ENCODE measurements at regions not wholly inside any gene's neighbourhood (a gene's known extent, or its start where the extent isn't known, plus 50 kb on each side); places are given as distances from the start of the nearest gene placed in this dataset.
"Not testable (repeated sequence)": the region's sequence is repeated elsewhere in the genome, so short reads cannot be mapped to it uniquely, and the experiment has no call there.

DNA sequence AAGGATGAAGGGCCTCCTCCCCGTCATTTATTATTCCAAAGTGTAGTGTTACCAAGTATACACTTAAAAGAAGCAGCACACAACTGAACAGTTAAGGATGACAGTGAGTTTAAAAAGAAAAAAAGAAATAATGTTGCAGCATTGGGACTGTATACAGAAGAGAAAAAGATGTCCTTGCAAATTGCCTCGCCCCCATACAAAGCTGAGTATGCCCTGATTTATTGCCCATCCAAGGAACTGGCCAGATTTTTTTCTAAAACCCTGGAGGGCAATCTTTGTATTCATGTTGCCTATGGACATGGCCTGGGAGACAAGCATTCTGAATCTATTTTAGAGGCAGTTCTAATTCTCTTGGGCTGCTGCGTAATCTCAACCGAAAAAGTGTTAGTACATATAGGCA is 182.7 kb upstream of the NR4A3 start:
- TF ChIP-seq, protein P1, sequence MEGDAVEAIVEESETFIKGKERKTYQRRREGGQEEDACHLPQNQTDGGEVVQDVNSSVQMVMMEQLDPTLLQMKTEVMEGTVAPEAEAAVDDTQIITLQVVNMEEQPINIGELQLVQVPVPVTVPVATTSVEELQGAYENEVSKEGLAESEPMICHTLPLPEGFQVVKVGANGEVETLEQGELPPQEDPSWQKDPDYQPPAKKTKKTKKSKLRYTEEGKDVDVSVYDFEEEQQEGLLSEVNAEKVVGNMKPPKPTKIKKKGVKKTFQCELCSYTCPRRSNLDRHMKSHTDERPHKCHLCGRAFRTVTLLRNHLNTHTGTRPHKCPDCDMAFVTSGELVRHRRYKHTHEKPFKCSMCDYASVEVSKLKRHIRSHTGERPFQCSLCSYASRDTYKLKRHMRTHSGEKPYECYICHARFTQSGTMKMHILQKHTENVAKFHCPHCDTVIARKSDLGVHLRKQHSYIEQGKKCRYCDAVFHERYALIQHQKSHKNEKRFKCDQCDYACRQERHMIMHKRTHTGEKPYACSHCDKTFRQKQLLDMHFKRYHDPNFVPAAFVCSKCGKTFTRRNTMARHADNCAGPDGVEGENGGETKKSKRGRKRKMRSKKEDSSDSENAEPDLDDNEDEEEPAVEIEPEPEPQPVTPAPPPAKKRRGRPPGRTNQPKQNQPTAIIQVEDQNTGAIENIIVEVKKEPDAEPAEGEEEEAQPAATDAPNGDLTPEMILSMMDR (conservative IDR thresholded peaks at IDR 0.05; ENCODE audit: low read length), result no peak
- H3K4me3 ChIP-seq (ENCODE audit: low read length), result no peak overlapping the region
- no peak for DNase-seq (ENCODE audit: low read depth)

GRCh38 chr9:99647604-99648003 is 174.1 kb upstream of the NR4A3 start:
- no peak overlapping the region for H3K4me3 ChIP-seq (ENCODE audit: low read length)
- TF ChIP-seq, protein P1 (conservative IDR thresholded peaks at IDR 0.05; ENCODE audit: low read length), result no peak
- no peak for DNase-seq (ENCODE audit: low read depth)

DNA sequence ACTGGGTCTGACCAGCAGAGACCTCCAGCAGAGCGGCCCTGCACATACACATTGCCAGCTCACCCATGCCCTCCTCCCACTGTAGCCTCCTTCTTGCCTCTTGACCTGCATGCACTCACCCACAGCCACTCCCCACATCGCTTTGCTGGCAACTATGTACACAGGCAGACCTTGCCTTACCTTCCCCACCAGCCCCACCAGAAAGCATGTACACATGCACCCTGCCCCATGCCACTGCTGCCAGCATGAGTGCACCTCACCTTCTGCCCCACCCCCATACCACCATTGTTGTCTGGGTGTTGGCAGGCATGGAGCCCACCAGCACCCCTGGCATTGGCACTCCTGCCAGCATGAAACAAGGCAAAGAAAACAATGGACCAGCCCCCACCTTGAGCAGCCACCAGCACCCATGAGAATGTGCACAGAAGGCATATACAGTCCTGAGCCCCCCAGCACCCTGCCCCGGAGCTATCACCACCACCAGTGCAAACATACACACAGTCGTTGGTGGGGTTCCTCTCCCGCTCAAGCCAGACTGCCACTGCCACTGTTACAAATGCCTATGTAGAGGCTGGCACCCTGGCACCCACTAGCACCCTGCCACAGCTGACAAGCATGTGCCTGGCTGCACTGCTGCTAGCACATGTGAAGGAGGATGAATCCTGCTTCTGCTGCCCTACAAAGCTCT is 171.4 kb upstream of the NR4A3 start:
- H3K4me3 ChIP-seq (ENCODE audit: low read length), result no peak overlapping the region
- no peak for DNase-seq (ENCODE audit: low read depth)
- TF ChIP-seq, protein P1 (conservative IDR thresholded peaks at IDR 0.05; ENCODE audit: low read length), result no peak

- no peak overlapping the region for H3K4me3 ChIP-seq (ENCODE audit: low read length)
- TF ChIP-seq, protein P1 (conservative IDR thresholded peaks at IDR 0.05; ENCODE audit: low read length), result no peak
- DNase-seq (ENCODE audit: low read depth), result no peak
Observed at GRCh38 chr9:99660191-99660636, 161.5 kb upstream of the NR4A3 start.

DNA sequence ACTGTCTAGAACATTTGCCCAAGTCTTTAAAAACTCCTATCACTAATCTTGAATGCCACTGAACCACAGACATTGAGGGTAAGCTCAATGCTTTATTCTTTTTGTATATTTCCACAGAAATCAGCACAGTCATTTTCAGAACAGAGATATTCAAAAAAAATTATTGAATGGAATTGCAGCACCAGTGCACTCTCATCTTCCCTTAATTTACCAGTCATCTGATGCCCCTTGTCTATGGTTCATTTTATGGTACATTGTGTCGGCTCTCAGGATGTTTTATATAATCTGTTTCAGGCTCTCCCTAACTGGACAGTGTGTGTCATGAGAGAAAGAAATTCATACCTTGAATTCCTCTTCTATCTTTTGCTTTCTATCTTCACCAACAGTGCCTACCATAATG is 158.4 kb upstream of the NR4A3 start:
- no peak for DNase-seq (ENCODE audit: low read depth)
- TF ChIP-seq, protein P1 (conservative IDR thresholded peaks at IDR 0.05; ENCODE audit: low read length), result no peak
- H3K4me3 ChIP-seq (ENCODE audit: low read length), result no peak overlapping the region

DNA sequence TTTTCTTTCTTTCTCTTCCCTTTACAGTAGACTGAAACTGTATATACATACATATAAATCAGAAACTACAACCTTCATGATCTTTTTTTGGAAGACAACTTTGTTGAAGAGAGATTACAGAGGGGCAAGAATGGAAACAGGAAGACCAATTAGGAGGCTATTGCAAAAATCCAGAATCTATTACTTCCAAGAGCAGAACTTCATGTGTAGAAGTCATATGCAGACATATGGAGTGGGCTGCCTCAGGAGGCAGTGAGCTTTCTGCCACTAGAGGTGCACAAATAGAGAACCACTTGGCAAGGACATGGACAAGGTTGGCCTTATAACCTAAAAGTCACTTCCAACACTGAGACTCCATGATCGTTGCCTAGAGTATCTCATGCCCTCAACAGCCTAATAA is 157.8 kb upstream of the NR4A3 start:
- TF ChIP-seq, protein P1 (conservative IDR thresholded peaks at IDR 0.05; ENCODE audit: low read length), result no peak
- no peak overlapping the region for H3K4me3 ChIP-seq (ENCODE audit: low read length)
- no peak for DNase-seq (ENCODE audit: low read depth)

GRCh38 chr9:99666571-99666970 is 155.1 kb upstream of the NR4A3 start:
- TF ChIP-seq, protein P1 (conservative IDR thresholded peaks at IDR 0.05; ENCODE audit: low read length), result no peak
- no peak overlapping the region for H3K4me3 ChIP-seq (ENCODE audit: low read length)
- no peak for DNase-seq (ENCODE audit: low read depth)

DNA sequence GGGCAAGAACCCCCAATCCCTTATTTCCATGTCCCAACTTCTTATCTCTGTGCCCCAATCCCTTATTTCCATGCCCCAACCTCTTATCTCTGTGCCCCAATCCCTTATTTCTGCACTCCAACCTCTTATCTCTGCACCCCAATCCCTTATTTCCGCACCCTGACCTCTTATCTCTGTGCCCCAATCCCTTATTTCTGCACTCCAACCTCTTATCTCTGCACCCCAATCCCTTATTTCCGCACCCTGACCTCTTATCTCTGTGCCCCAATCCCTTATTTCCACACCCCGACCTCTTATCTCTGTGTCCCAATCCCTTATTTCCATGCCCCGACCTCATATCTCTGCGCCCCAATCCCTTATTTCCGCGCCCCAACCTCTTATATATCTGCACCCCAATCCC is 150.8 kb upstream of the NR4A3 start:
- not testable (repeated sequence) for DNase-seq (ENCODE audit: low read depth); H3K4me3 ChIP-seq (ENCODE audit: low read length)

Data from AG10803 (cell line).